Panc1 (cell line): ENCODE measurements at regions not wholly inside any gene's neighbourhood (a gene's known extent, or its start where the extent isn't known, plus 50 kb on each side); places are given as distances from the start of the nearest gene placed in this dataset.

Source experiments
- CTCF ChIP-seq: fragments of 450-650 bp; IDR thresholded peaks from 2 replicates; pipeline ENCODE4 v1.5.1; 2017; ENCODE audit warnings: mild to moderate bottlenecking
- TCF7L2 ChIP-seq: IDR thresholded peaks from 2 replicates; pipeline ENCODE4 v1.6.1; 2011; ENCODE audit warnings: mild to moderate bottlenecking, low read depth, low read length, inconsistent platforms

GRCh38 chr1:216805233-216805632 is 82.0 kb upstream of the ESRRG start:
- TF ChIP-seq CTCF (no peak), TCF7L2 (no peak)
